Stomach (tissue), 8 donors: ENCODE measurements at regions not wholly inside any gene's neighbourhood (a gene's known extent, or its start where the extent isn't known, plus 50 kb on each side); places are given as distances from the start of the nearest gene placed in this dataset.

ENCODE experiments used
- DNase-seq, 2 donors: peaks; one replicate each; pipeline versions ENCODE4 v3.0.0 to v3.0.0-alpha.2; 2013 to 2019
- H3K27ac ChIP-seq, 5 donors: fragments of 200-600 bp in 4 of 5; sonication (generic) in 4 of 5; one replicate each; pipeline ENCODE4 v1.5.1; 2013 to 2019; ENCODE audit warnings: mild to moderate bottlenecking in 1 of 5, moderate library complexity in 1 of 5
- H3K27me3 ChIP-seq, 3 donors: fragments of 200-600 bp; sonication (generic); one replicate each; pipeline ENCODE4 v1.5.1; 2017 to 2019; ENCODE audit warnings: mixed run types in 1 of 3
- H3K36me3 ChIP-seq, 4 donors: fragments of 200-600 bp; sonication (generic); 1 replicate in 3 of 4; 2 replicates in 1 of 4; pipeline ENCODE4 v1.5.1; 2016 to 2019
- H3K4me1 ChIP-seq, 4 donors: fragments of 200-600 bp; sonication (generic); one replicate each; pipeline ENCODE4 v1.5.1; 2016 to 2019
- H3K4me3 ChIP-seq, 4 donors: fragments of 200-600 bp; sonication (generic) in 3 of 4; one replicate each; pipeline ENCODE4 v1.5.1; 2016 to 2019; ENCODE audit warnings: mild to moderate bottlenecking in 1 of 4
- H3K9me3 ChIP-seq, 4 donors: fragments of 200-600 bp; sonication (generic); one replicate each; pipeline ENCODE4 v1.5.1; 2016 to 2019
- CTCF ChIP-seq, 7 experiments: fragments of 450-650 bp in 4 of 7; fragments of 200-600 bp in 3 of 7; sonication (generic) in 3 of 7; IDR thresholded peaks; one replicate each; pipeline ENCODE4 v1.5.1; 2016 to 2019; ENCODE audit warnings: antibody characterized with exemption in 7 of 7, control low read depth in 2 of 7, mild to moderate bottlenecking in 1 of 7
- EP300 ChIP-seq: sonication (generic); formaldehyde crosslinking; IDR thresholded peaks from one replicate; pipeline ENCODE4 v1.6.1; 2017; ENCODE audit warnings: antibody characterized with exemption
- POLR2A ChIP-seq, 4 donors: fragments of 450-650 bp; IDR thresholded peaks; one replicate each; pipeline ENCODE4 v1.6.1; 2016; ENCODE audit warnings: antibody characterized with exemption in 4 of 4, control low read depth in 2 of 4, mild to moderate bottlenecking in 1 of 4, moderate library complexity in 1 of 4
- POLR2AphosphoS5 ChIP-seq, 3 donors: sonication (generic); formaldehyde crosslinking; IDR thresholded peaks; one replicate each; pipeline ENCODE4 v1.6.1; 2016; ENCODE audit warnings: antibody characterized with exemption in 3 of 3
- WGBS, 5 donors: extraction: QIAGEN DNeasy Blood & Tissue Kit in 3 of 5; methylation state at CpG; one replicate each; pipeline versions ENCODE4 v1.1.5 to v1.1.7; 2013 to 2018; 5-methylcytosine and 5-hydroxymethylcytosine counted together
- intact Hi-C: fragments of 100-400 bp; cut with DNase I; formaldehyde crosslinking; loops from one replicate; pipeline ENCODE4 v1.15.1; 2023; ENCODE audit warnings: low total_unique reads
- donor health status: healthy with polysubstance abuse.
- donor health status: Bipolar disorder and iron deficiency.
- donor health status: healthy.

DNA sequence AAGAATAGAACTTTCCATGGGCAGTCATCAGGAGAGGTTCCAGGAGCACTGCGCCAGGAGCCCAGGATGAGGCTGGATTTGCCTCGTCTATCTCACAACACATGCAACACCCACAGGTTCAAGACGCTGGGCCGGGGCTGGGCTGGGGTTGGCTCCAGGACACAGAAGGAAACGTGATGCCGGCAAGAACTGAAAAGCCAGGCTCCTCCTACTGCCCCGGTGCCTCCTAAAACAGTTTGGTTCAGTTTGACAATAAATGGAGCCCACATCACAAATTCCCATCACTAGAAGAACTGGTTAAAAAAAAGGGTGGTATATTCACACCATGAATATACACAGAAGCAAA, 75.9 kb downstream of the INHBB start:
- H3K9me3 ChIP-seq = no peaks in the 10 kb centered on the region
- TF ChIP-seq EP300 (no peak), POLR2AphosphoS5 (IDR thresholded peaks at IDR 0.05) (no peak), POLR2A (IDR thresholded peaks at IDR 0.05) (no peak), CTCF (IDR thresholded peaks at IDR 0.05) (no peak)
- H3K4me3 ChIP-seq = no peak overlapping the region
- 29 to 36% (median 32%) methylated on average over 7 of the region's 7 CpGs for whole genome bisulfite sequencing, 5 donors
- no peaks in the 10 kb centered on the region for H3K36me3 ChIP-seq
- H3K27ac ChIP-seq = no peak overlapping the region
- intact Hi-C loops = no loop called here
- H3K27me3 ChIP-seq = peaks cover 0 to 22% (median 0%) of the 10 kb centered on the region in 3 donors
- peak in 1 of 2 donors; percentile 25 for DNase-seq
- peaks cover 0 to 13% (median 10%) of the 10 kb centered on the region in 4 donors for H3K4me1 ChIP-seq

GRCh38 chr2:120422465-120423160, 76.7 kb downstream of the INHBB start:
- Histone ChIP-seq H3K4me3 (no peak overlapping the region), H3K36me3 (no peaks in the 10 kb centered on the region), H3K27me3 (peaks cover 0 to 22% (median 0%) of the 10 kb centered on the region in 3 donors), H3K27ac (no peak overlapping the region), H3K9me3 (no peaks in the 10 kb centered on the region), H3K4me1 (peaks cover 0 to 13% (median 10%) of the 10 kb centered on the region in 4 donors)
- WGBS, 5 donors = 45 to 71% (median 60%) methylated on average over 8 to 9 of the region's 9 CpGs
- peak in 1 of 2 donors; percentile 25 for DNase-seq
- intact Hi-C loops = no loop called here
- TF ChIP-seq POLR2AphosphoS5 (IDR thresholded peaks at IDR 0.05) (no peak), POLR2A (IDR thresholded peaks at IDR 0.05) (no peak), EP300 (no peak), CTCF (IDR thresholded peaks at IDR 0.05) (no peak)

DNA sequence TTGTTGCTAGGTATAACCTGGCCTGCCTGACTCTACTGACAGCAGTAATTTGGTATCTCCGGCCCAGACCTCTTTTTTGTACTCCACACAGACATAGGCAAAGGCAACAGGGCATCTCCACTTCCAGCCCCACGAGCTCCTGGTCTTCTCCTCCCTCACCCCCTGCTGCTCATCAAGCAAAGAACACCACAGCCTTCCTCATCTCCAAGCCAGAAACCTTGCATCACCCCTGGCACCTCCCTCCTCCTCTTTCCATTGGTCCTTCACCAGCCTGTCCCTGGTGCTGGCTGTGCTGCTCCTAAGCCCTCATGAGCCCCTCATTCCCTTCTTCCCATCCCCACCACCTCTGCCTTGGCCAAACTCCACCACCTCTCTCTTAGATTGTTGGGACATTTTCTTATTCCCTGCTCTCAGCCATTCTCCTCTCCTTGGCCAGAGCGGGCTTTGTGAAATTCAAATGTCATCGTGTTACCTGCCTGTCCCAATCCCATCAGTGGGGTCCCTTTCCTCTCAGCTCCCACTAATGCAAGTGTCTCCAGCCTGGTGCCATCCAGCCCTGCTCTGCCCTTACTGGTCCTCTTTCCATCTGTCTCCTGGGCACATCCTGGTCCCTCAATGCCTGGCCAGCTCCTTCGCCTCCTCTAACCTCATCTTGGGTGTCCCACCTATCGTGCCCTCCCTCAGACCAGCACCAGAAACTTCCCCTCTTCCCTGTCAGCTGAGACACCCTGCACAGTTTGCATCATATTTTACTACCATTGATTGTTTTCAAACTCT, 77.4 kb downstream of the INHBB start:
- peaks cover 0 to 22% (median 0%) of the 10 kb centered on the region in 3 donors for H3K27me3 ChIP-seq
- peaks cover 0 to 13% (median 10%) of the 10 kb centered on the region in 4 donors for H3K4me1 ChIP-seq
- H3K4me3 ChIP-seq = no peak overlapping the region
- no peak overlapping the region for H3K27ac ChIP-seq
- peak in 1 of 2 donors; percentile 17 for DNase-seq
- no peaks in the 10 kb centered on the region for H3K36me3 ChIP-seq
- no peaks in the 10 kb centered on the region for H3K9me3 ChIP-seq
- whole genome bisulfite sequencing, 5 donors = 79 to 92% (median 86%) methylated on average over 6 of the region's 6 CpGs
- TF ChIP-seq CTCF (IDR thresholded peaks at IDR 0.05) (no peak), POLR2A (IDR thresholded peaks at IDR 0.05) (no peak), EP300 (no peak), POLR2AphosphoS5 (IDR thresholded peaks at IDR 0.05) (no peak)
- intact Hi-C loops = no loop called here

DNA sequence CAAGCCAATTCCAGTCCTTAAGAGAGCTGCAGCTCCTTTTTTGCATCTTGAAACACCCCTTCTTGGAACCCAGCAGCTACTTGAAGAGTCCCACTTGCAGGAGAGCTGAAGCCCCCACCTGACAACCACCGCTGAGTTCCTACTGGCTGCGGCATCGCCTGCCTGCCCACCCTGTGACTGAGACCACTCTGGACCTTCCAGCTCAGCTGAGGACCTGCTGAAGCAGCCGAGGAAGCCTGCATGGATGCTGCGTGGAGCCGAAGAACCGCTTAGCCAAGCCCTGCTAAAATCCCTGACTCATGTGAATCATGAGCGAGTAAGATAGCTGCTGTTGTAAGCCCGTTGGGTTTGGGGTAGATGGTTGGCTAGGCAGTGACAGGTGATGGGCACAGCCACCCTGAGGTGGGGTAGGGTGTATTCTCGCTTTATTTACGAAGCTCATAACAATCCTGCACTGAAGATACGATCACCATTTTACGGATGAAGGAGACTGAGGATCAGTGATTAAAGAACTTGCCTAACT, 78.4 kb downstream of the INHBB start:
- Histone ChIP-seq H3K36me3 (no peaks in the 10 kb centered on the region), H3K4me1 (peaks cover 0 to 13% (median 10%) of the 10 kb centered on the region in 4 donors), H3K4me3 (no peak overlapping the region), H3K27me3 (peaks cover 0 to 23% (median 0%) of the 10 kb centered on the region in 3 donors), H3K27ac (no peak overlapping the region), H3K9me3 (no peaks in the 10 kb centered on the region)
- no peak for TF ChIP-seq POLR2AphosphoS5 (IDR thresholded peaks at IDR 0.05)
- TF ChIP-seq POLR2A (IDR thresholded peaks at IDR 0.05) = no peak
- TF ChIP-seq CTCF (IDR thresholded peaks at IDR 0.05) = no peak
- no peak for TF ChIP-seq EP300
- DNase-seq = peak in 1 of 2 donors; percentile 7
- 85 to 92% (median 88%) methylated on average over 12 to 13 of the region's 13 CpGs for WGBS, 5 donors
- intact Hi-C loops = no loop called here
